IPS-20b (cell line): ENCODE measurements at regions not wholly inside any gene's neighbourhood (a gene's known extent, or its start where the extent isn't known, plus 50 kb on each side); places are given as distances from the start of the nearest gene placed in this dataset.

Experiments used
- H3K27ac ChIP-seq: one replicate; pipeline ENCODE4 v1.5.1; 2013; ENCODE audit warnings: low read length
- H3K27me3 ChIP-seq: 2 replicates; pipeline ENCODE4 v1.6.1; 2013; ENCODE audit warnings: mild to moderate bottlenecking, low read length, inconsistent platforms; ENCODE audit not compliant: insufficient read depth
- H3K36me3 ChIP-seq: 2 replicates; pipeline ENCODE4 v1.6.1; 2013; ENCODE audit warnings: low read depth, mild to moderate bottlenecking, inconsistent platforms, low read length, moderate library complexity; ENCODE audit not compliant: insufficient read depth
- H3K4me1 ChIP-seq: 2 replicates; pipeline ENCODE4 v1.6.1; 2013; ENCODE audit warnings: mild to moderate bottlenecking, control low read depth, inconsistent platforms, low read length, moderate library complexity; ENCODE audit not compliant: insufficient read depth
- H3K4me3 ChIP-seq: 2 replicates; pipeline ENCODE4 v1.5.1; 2013; ENCODE audit warnings: mild to moderate bottlenecking, low read length, inconsistent platforms
- H3K9ac ChIP-seq: 2 replicates; pipeline ENCODE4 v1.6.1; 2013; ENCODE audit warnings: low read depth, mild to moderate bottlenecking, inconsistent platforms, low read length, moderate library complexity
- H3K9me3 ChIP-seq: 2 replicates; pipeline ENCODE4 v1.6.1; 2013; ENCODE audit warnings: mild to moderate bottlenecking, low read depth, low read length, inconsistent platforms; ENCODE audit not compliant: insufficient read depth

- Histone ChIP-seq H3K36me3 (no peaks in the 10 kb centered on the region), H3K9ac (no peak overlapping the region), H3K27ac (no peak overlapping the region), H3K4me1 (peaks cover 14% of the 10 kb centered on the region), H3K4me3 (no peak overlapping the region), H3K9me3 (no peaks in the 10 kb centered on the region), H3K27me3 (no peaks in the 10 kb centered on the region)
These were observed 244.9 kb upstream of the EPHA4 start for GRCh38 chr2:221817052-221817451.

- H3K27ac ChIP-seq, result no peak overlapping the region
- H3K27me3 ChIP-seq, result no peaks in the 10 kb centered on the region
- H3K9me3 ChIP-seq, result no peaks in the 10 kb centered on the region
- no peak overlapping the region for H3K4me3 ChIP-seq
- H3K9ac ChIP-seq, result no peak overlapping the region
- H3K4me1 ChIP-seq, result peaks cover 14% of the 10 kb centered on the region
- H3K36me3 ChIP-seq, result no peaks in the 10 kb centered on the region
These were observed 244.5 kb upstream of the EPHA4 start for GRCh38 chr2:221816566-221816965.

GRCh38 chr2:221810650-221811049, 238.5 kb upstream of the EPHA4 start:
- Histone ChIP-seq H3K9ac (no peak overlapping the region), H3K4me3 (no peak overlapping the region), H3K9me3 (no peaks in the 10 kb centered on the region), H3K4me1 (no peaks in the 10 kb centered on the region), H3K27me3 (no peaks in the 10 kb centered on the region), H3K27ac (no peak overlapping the region), H3K36me3 (no peaks in the 10 kb centered on the region)

- H3K27ac ChIP-seq, result no peak overlapping the region
- no peaks in the 10 kb centered on the region for H3K36me3 ChIP-seq
- H3K4me3 ChIP-seq, result no peak overlapping the region
- H3K9ac ChIP-seq, result no peak overlapping the region
- no peaks in the 10 kb centered on the region for H3K9me3 ChIP-seq
- no peaks in the 10 kb centered on the region for H3K4me1 ChIP-seq
- no peaks in the 10 kb centered on the region for H3K27me3 ChIP-seq
These were observed 238.1 kb upstream of the EPHA4 start for GRCh38 chr2:221810245-221810644.

- H3K27ac ChIP-seq, result no peak overlapping the region
- no peaks in the 10 kb centered on the region for H3K4me1 ChIP-seq
- no peaks in the 10 kb centered on the region for H3K9me3 ChIP-seq
- H3K4me3 ChIP-seq, result no peak overlapping the region
- no peak overlapping the region for H3K9ac ChIP-seq
- H3K27me3 ChIP-seq, result no peaks in the 10 kb centered on the region
- no peaks in the 10 kb centered on the region for H3K36me3 ChIP-seq
These were observed 236.4 kb upstream of the EPHA4 start for GRCh38 chr2:221808488-221808887.

GRCh38 chr2:221807706-221808105, 235.6 kb upstream of the EPHA4 start:
- H3K9ac ChIP-seq, result no peak overlapping the region
- H3K4me3 ChIP-seq, result no peak overlapping the region
- no peaks in the 10 kb centered on the region for H3K36me3 ChIP-seq
- H3K4me1 ChIP-seq, result no peaks in the 10 kb centered on the region
- H3K27me3 ChIP-seq, result no peaks in the 10 kb centered on the region
- no peaks in the 10 kb centered on the region for H3K9me3 ChIP-seq
- no peak overlapping the region for H3K27ac ChIP-seq

- H3K36me3 ChIP-seq, result no peaks in the 10 kb centered on the region
- H3K27me3 ChIP-seq, result no peaks in the 10 kb centered on the region
- H3K9me3 ChIP-seq, result no peaks in the 10 kb centered on the region
- no peaks in the 10 kb centered on the region for H3K4me1 ChIP-seq
- no peak overlapping the region for H3K4me3 ChIP-seq
- no peak overlapping the region for H3K9ac ChIP-seq
- no peak overlapping the region for H3K27ac ChIP-seq
These were observed 230.0 kb upstream of the EPHA4 start for GRCh38 chr2:221802089-221802488.

GRCh38 chr2:221792971-221793521, 220.9 kb upstream of the EPHA4 start:
- H3K36me3 ChIP-seq, result no peaks in the 10 kb centered on the region
- H3K4me3 ChIP-seq, result peak overlapping the region; percentile 50

GRCh38 chr2:221791844-221792243, 219.7 kb upstream of the EPHA4 start:
- Histone ChIP-seq H3K4me1 (peaks cover 29% of the 10 kb centered on the region; the same call in 1 of the 2 replicates), H3K27ac (no peak overlapping the region), H3K9ac (no peak overlapping the region), H3K4me3 (no peak overlapping the region), H3K36me3 (no peaks in the 10 kb centered on the region), H3K9me3 (no peaks in the 10 kb centered on the region), H3K27me3 (no peaks in the 10 kb centered on the region)

More at GRCh38 chr2:221792971-221793521, 220.9 kb upstream of the EPHA4 start:
- H3K27me3 ChIP-seq, result no peaks in the 10 kb centered on the region
- peaks cover 29% of the 10 kb centered on the region; the same call in 1 of the 2 replicates for H3K4me1 ChIP-seq
- peak overlapping the region; percentile 75 for H3K27ac ChIP-seq
- H3K9ac ChIP-seq, result peak overlapping the region; percentile 52
- H3K9me3 ChIP-seq, result no peaks in the 10 kb centered on the region

- no peaks in the 10 kb centered on the region for H3K36me3 ChIP-seq
- no peak overlapping the region for H3K9ac ChIP-seq
- no peaks in the 10 kb centered on the region for H3K27me3 ChIP-seq
These were observed 215.5 kb upstream of the EPHA4 start for GRCh38 chr2:221787561-221787960.

GRCh38 chr2:221786297-221786926, 214.3 kb upstream of the EPHA4 start:
- Histone ChIP-seq H3K9ac (no peak overlapping the region), H3K36me3 (no peaks in the 10 kb centered on the region), H3K4me1 (peaks cover 9% of the 10 kb centered on the region; the same call in 1 of the 2 replicates), H3K27ac (no peak overlapping the region), H3K27me3 (no peaks in the 10 kb centered on the region), H3K9me3 (no peaks in the 10 kb centered on the region), H3K4me3 (no peak overlapping the region)

More at GRCh38 chr2:221787561-221787960, 215.5 kb upstream of the EPHA4 start:
- Histone ChIP-seq H3K9me3 (no peaks in the 10 kb centered on the region), H3K4me3 (no peak overlapping the region), H3K4me1 (peaks cover 10% of the 10 kb centered on the region; the same call in 1 of the 2 replicates), H3K27ac (no peak overlapping the region)

- Histone ChIP-seq H3K9me3 (no peaks in the 10 kb centered on the region), H3K27ac (no peak overlapping the region), H3K27me3 (no peaks in the 10 kb centered on the region), H3K9ac (no peak overlapping the region), H3K4me1 (peaks cover 7% of the 10 kb centered on the region; the same call in 1 of the 2 replicates), H3K4me3 (no peak overlapping the region), H3K36me3 (no peaks in the 10 kb centered on the region)
These were observed 208.2 kb upstream of the EPHA4 start for GRCh38 chr2:221780281-221780688.
